EL (cell line): ENCODE measurements at regions not wholly inside any gene's neighbourhood (a gene's known extent, or its start where the extent isn't known, plus 50 kb on each side); places are given as distances from the start of the nearest gene placed in this dataset.
A peak's percentile ranks its signal among the peaks of the same experiment; 100 is the strongest.
"Not testable (repeated sequence)": the region's sequence is repeated elsewhere in the genome, so short reads cannot be mapped to it uniquely, and the experiment has no call there.

ENCODE experiments used
- DNase-seq: peaks from one replicate; pipeline ENCODE4 v3.0.0-alpha.2; 2016

- no peak for DNase-seq
Observed at GRCh38 chr16:79998143-79998542, 397.6 kb upstream of the MAF start.

- DNase-seq, result peak; percentile 36
Observed at GRCh38 chr16:79997257-79997656, 396.7 kb upstream of the MAF start.

GRCh38 chr16:79996321-79996720 lies 395.8 kb upstream of the MAF start:
- no peak for DNase-seq

DNA sequence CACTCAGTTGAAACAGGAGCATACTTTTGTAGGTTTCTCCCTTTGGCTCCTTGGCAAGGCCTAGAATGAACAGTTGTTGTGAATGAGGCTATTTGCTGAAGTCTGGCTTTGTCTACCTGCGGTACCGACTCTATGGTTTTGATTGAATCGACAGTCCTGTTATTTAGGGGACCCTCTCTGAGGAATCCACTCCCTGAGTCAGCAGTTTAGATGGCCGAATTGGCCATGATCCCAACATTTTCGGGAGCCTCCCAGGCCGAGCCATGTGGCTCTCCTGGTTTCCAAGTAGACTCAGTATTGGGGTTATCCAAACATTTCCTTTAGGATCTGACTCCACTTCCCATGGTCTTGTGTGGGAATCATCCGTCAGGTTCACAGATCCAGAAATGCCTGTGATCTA lies 394.8 kb upstream of the MAF start:
- DNase-seq, result no peak

GRCh38 chr16:79994418-79994817 lies 393.9 kb upstream of the MAF start:
- no peak for DNase-seq

- DNase-seq, result no peak
Observed at GRCh38 chr16:79993629-79994209, 393.2 kb upstream of the MAF start.

GRCh38 chr16:79991969-79992368 lies 391.4 kb upstream of the MAF start:
- no peak for DNase-seq

GRCh38 chr16:79988721-79989220 lies 388.2 kb upstream of the MAF start:
- peak; percentile 6 for DNase-seq

DNA sequence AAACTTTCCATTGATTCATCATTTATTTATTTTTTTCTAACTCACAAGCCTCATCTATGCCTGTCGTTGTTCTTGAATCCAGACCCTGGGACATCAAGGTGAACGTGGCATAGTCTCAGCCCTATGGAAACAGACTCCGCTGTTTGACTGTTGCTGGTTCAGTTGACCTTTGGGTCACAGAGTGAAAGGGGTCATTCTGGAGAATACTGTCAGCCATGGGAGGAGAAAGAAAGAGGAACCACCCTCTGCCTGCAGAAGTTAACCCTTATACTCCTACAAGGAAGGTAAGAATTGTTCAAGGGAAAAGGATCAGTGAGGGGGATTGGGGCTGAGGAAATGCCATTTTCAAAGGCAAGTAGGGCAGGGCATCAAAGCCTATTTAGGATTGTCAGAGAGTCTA lies 387.6 kb upstream of the MAF start:
- DNase-seq, result no peak

- no peak for DNase-seq
Observed at GRCh38 chr16:79986352-79986751, 385.8 kb upstream of the MAF start.

DNA sequence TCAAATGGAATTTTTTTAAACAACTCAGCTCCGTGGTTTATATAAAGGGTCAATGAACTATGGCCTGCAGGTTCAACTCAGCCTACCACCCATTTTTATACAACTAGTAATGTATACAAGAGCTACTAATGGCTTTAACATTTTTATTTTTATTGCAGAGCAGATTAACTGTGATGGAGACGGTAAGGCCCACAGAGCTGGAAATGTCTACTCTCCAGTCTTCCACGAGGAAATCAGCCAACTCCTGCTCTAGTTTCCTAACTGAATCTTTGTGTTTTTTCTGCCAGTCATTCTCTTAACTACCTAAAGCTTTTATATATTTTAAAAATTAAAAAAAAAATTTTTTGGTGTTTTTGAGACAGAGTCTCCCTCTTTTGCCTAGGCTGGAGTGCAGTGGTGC lies 385.1 kb upstream of the MAF start:
- DNase-seq, result no peak

DNA sequence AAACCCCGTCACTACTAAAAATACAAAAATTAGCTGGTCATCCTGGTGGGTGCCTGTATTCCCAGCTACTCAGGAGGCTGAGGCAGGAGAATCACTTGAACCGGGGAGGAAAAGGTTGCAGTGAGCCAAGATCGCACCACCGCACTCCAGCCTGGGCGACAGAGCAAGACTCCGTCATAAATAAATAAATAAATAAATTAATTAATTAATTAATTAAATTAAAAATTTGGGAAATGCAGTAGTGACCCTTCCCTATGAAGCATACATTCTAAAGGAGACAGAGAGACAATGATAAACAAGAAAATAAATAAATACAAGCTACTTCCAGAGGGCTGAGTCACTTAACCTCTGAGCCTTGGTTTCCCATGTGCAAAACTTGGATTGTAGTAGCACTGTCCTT lies 383.6 kb upstream of the MAF start:
- not testable (repeated sequence) for DNase-seq

DNA sequence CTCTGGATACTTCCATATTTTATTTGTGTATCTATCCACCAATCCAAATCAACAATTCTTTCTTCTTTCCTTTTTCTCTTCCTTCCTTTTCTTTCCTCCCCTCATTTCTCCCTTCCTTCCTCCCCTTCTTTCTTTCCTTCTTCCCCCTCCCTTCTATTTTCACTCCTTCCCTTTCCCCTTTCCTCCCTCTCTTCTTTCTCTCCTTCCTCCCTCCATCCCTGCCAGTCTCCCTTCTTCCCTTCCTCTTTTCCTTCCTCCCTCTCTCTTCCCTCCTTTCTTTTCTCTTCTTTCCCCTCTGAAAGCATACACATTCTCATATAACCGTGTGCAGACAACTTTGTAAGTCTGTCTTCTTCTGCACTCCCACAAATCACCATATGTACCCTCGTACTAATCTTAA lies 382.3 kb upstream of the MAF start:
- DNase-seq, result no peak

GRCh38 chr16:79982361-79982760 lies 381.8 kb upstream of the MAF start:
- DNase-seq, result no peak

- DNase-seq, result no peak
Observed at GRCh38 chr16:79981814-79982213, 381.3 kb upstream of the MAF start.

DNA sequence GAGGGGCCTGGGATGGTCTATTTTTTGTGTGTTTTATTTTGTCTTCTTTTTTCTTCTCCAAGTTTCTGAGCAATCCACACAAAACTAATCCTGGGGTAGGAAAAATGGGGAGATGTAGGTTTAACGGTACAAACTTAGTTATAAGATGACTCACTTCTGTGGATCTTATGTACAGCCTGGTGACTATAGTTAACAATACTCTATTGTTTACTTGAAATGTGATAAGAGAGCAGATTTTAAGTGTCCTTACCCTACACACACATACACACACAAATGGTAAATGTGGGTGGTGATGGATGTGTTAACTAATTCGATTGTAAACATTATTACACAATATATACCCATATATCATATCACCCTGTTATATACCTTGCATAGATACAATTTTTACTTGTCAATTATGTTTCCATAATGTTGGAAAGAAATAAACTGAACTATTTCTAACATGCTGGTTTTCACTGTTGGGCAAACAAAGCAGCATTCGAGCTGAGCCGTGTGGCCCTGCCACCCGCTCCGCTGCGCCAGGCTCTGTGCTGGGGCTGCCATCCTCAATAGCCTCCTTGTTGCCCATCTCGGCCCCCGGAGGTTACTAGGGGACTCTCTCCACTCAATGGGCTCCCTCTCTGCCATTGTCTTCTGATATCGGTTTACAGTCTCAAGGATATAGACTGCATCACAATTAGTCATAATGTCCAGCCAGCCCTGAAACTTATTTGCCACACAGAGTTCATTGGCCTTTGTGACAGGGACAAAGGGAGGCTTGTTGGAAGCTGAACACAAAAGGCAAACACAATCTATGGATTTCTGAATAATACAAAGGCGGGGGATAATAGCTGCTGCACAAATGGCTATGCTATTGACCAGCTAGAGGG lies 380.3 kb upstream of the MAF start:
- no peak for DNase-seq

GRCh38 chr16:79977940-79978836 lies 377.7 kb upstream of the MAF start:
- no peak for DNase-seq

DNA sequence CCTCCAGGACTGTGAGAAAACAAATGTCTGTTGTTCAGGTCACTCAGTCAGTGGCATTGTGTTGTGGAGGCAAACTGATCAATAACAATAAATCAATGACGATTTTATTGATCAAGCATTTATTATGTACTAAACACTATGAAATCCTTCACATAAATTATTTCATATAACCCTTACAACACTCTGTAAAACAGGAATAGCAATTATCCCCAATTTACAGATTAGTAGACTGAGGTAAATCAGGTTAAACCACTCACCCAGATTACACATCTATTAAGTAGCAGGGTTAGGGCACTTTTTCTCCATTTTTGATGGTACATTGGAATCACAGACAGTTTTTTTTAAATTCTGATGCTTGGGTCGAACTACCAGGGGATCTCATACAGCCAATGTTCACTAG lies 372.8 kb upstream of the MAF start:
- no peak for DNase-seq

- DNase-seq, result no peak
Observed at GRCh38 chr16:79972053-79972704, 371.6 kb upstream of the MAF start.

DNA sequence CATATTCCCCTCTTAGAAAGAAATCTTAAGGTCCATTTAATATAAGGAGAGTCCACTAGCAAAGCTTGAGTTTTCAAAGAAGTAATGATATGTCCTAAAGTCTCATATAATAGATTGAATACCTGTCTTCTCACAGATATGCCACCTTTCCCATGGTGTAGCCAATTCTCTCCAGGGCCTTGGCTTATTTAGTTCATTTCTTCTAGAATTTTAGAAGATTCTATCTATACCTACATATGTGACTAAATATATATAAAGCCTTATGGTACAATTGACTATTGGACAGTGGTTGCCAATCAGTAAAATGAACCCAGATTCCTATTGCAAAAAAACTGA lies 370.7 kb upstream of the MAF start:
- no peak for DNase-seq

- DNase-seq, result no peak
Observed at GRCh38 chr16:79970551-79971236, 370.2 kb upstream of the MAF start.

DNA sequence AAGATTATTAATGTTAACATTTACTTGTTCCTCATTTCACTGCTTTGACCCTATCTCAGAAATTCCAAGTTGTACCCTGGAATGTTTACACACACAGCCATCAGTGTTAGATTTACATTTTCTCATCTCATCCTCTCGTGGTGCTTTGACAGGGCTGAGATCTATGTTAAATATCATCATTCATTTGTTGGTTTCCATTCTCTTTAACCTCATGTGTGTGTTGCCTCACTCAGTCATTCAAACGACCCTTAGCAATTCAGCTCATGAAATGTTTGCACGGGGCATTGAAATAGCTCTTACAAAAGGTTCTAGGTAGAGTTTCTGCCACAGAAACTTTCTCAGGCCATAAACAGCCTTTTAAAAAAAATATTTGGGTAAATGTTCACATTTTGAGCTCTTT lies 369.6 kb upstream of the MAF start:
- no peak for DNase-seq
